Inflammatory macrophage treated with lipopolysaccharide for 1 hour (primary cell): ENCODE measurements at regions not wholly inside any gene's neighbourhood (a gene's known extent, or its start where the extent isn't known, plus 50 kb on each side); places are given as distances from the start of the nearest gene placed in this dataset.
"Not testable (repeated sequence)": the region's sequence is repeated elsewhere in the genome, so short reads cannot be mapped to it uniquely, and the experiment has no call there.

Source experiments
- DNase-seq, 2 donors: peaks; one replicate each; pipeline ENCODE4 v3.0.0-alpha.2; 2020 to 2022

GRCh38 chr4:187504974-187505797 lies 490.4 kb upstream of the ZFP42 start:
- no peak for DNase-seq

- not testable (repeated sequence) for DNase-seq
These were observed 489.8 kb upstream of the ZFP42 start for GRCh38 chr4:187505798-187506141.

- no peak for DNase-seq
These were observed 479.3 kb upstream of the ZFP42 start for GRCh38 chr4:187516224-187516623.

GRCh38 chr4:187541666-187542065 lies 453.9 kb upstream of the ZFP42 start:
- no peak for DNase-seq

- DNase-seq, result no peak
These were observed 451.0 kb upstream of the ZFP42 start for GRCh38 chr4:187544461-187545053.

- no peak for DNase-seq
These were observed 448.3 kb upstream of the ZFP42 start for GRCh38 chr4:187547316-187547715.

GRCh38 chr4:187550256-187550950 lies 445.2 kb upstream of the ZFP42 start:
- DNase-seq, result no peak

- DNase-seq, result no peak
These were observed 442.8 kb upstream of the ZFP42 start for GRCh38 chr4:187552781-187553180.

- no peak for DNase-seq
These were observed 440.4 kb upstream of the ZFP42 start for GRCh38 chr4:187555174-187555573.

GRCh38 chr4:187558391-187558790 lies 437.2 kb upstream of the ZFP42 start:
- DNase-seq, result no peak

- DNase-seq, result no peak
These were observed 433.2 kb upstream of the ZFP42 start for GRCh38 chr4:187562345-187562744.

GRCh38 chr4:187565416-187565815 lies 430.2 kb upstream of the ZFP42 start:
- no peak for DNase-seq

GRCh38 chr4:187569871-187570270 lies 425.7 kb upstream of the ZFP42 start:
- no peak for DNase-seq

- no peak for DNase-seq
These were observed 419.9 kb upstream of the ZFP42 start for GRCh38 chr4:187575706-187576105.

GRCh38 chr4:187576751-187577150 lies 418.8 kb upstream of the ZFP42 start:
- DNase-seq, result no peak

- DNase-seq, result no peak
These were observed 417.6 kb upstream of the ZFP42 start for GRCh38 chr4:187577941-187578480.

GRCh38 chr4:187586892-187587291 lies 408.7 kb upstream of the ZFP42 start:
- no peak for DNase-seq

- DNase-seq, result no peak
These were observed 397.4 kb upstream of the ZFP42 start for GRCh38 chr4:187598196-187598595.

GRCh38 chr4:187602339-187603092 lies 393.1 kb upstream of the ZFP42 start:
- no peak for DNase-seq

GRCh38 chr4:187603093-187604025 lies 392.2 kb upstream of the ZFP42 start:
- no peak for DNase-seq

- DNase-seq, result no peak
These were observed 390.6 kb upstream of the ZFP42 start for GRCh38 chr4:187604984-187605383.

- DNase-seq, result peak; percentile 13 to 55
These were observed 389.0 kb upstream of the ZFP42 start for GRCh38 chr4:187606581-187606980.
